GM21447 (cell line): ENCODE measurements at regions not wholly inside any gene's neighbourhood (a gene's known extent, or its start where the extent isn't known, plus 50 kb on each side); places are given as distances from the start of the nearest gene placed in this dataset.
A peak's percentile ranks its signal among the peaks of the same experiment; 100 is the strongest.
"Not testable (repeated sequence)": the region's sequence is repeated elsewhere in the genome, so short reads cannot be mapped to it uniquely, and the experiment has no call there.

Experiments
- ATAC-seq: cut with Tn5 transposase; IDR thresholded peaks from one replicate; pipeline ENCODE4 v1.9.1; 2021; ENCODE audit not compliant: unreplicated experiment

DNA sequence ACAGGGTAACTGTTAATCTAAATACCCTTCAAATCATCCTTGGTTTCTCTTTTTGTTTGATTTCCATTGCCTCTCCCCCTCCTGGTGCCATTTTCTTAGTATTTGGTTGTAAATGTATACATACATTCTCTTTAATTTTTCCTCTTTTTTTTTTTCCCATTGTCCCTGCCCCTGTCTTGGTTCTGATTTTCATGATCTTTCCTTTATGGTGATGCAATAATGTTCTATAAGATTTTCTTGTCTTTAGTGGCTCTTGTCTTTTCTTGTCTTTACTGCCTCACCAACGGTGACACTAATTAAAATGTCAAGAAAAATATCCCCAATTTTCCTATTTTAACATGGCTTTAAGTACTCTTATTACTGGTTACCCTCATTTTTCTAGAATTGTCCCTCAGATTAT is 135.9 kb upstream of the POT1 start:
- no peak for ATAC-seq

DNA sequence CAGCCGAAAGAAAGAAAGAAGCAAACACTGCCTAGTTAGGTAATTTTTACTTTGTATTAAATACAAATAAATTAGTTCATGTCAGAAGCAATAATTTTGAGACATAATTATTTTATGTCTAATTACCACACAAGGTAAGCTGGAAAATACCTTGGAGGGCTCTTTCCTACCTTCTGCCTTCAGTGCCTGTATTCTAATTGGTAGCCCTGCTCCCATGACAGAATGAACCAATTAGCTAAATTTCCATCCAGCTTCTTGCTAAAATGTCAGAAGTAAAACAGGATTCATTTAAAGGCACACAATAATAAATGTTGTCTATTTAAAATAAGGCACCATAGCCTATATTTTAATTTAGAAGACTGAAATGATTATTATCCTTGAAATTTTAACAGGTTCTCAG is 135.4 kb upstream of the POT1 start:
- no peak for ATAC-seq

DNA sequence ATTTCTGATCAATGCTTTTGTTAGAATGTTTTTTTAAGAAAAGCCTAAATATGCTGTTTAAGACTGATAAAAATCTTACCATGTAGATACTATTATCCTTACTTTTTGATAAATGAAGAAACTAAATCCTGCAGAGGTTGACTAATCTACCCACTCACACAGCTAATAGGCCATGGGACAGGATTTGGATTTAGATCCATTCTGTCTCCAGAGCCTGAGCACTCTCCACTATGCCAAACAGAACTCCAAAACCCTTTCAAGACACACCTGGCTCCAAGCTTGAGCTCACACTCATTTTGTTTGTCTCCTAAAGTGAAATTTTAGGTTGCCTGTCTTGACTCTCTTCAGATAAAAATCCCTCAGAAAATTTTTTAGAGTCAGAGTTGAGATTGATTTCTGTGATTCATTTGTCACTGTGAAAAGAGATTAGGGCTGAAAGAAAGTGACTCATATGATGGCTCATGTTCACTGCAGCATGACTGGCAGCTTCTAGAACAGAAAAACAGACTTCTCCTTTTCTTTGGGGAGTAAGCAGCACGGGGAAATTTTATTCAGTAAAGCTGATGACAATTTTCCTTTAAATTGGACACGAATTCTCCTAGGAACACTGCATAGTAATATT is 132.3 kb upstream of the POT1 start:
- ATAC-seq = peak; percentile 81

DNA sequence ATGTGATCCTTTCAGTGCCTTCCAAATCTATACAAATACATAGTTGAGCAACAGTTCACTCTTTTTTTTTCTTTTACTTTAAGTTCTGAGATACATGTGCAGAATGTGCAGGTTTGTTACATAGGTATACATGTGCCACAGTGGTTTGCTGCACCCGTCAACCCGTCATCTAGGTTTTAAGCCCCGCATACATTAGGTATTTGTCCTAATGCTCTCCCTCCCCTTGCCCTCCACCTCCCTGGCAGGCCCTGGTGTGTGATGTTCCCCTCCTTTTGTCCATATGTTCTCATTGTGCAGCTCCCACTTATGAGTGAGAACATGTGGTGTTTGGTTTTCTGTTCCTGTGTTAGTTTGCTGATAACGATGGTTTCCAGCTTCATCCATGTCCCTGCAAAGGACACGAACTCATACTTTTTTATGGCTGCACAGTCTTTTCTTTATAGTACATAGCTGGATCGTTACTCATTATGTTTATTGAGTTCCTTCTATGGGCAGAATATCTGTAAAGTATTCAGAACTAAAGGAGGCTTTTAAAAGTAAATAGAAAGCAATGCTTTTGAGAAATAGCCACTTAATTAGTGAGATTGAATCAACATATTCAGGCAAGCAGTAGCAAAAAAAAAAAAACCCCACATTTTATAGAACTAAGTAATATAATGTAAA is 131.6 kb upstream of the POT1 start:
- not testable (repeated sequence) for ATAC-seq

DNA sequence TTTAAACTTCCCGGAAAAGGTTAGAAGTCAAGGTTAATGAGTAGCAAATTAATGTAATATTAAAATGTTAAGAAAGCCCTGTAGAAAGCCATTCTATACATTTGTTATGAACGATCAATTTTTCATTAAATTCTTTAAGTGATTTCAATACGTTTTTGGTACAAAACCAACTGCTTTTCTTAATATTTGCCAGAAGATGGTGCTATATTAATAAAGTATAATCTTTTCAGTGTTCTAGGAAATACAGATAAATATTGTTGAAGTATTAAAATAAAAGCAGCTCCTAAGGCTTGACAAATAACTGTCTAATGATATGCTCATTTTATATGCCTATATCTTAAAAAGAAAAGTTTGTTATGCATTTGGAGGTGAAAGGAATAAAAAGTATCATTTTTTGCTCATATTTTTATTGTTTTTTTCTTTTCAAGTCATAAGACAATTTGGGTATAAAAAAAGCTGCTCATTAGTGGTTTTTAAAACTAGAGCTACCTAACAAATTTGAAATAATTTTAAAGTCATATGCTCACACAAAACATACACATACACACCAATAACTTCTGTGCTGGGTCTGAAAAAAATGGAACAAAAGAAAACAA is 130.3 kb upstream of the POT1 start:
- ATAC-seq = no peak

DNA sequence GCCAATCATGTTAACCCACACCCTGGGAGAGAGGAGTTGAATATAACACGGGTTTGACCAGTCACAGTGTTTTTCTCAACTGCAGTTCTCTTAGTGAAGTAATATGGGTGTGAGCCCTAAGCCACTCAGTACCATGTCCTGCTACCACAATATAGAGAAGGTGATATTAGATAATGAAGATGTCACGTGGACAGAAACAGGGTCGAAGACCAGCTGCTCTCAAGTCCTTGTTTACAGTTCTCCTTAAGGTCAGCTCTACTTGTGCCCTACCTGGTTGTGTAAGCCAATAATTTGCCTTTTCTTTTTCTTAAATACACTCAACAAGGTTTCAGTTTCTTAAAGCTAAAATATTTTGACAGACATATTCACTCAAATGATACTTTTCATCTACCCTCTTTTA is 128.3 kb upstream of the POT1 start:
- ATAC-seq = no peak

DNA sequence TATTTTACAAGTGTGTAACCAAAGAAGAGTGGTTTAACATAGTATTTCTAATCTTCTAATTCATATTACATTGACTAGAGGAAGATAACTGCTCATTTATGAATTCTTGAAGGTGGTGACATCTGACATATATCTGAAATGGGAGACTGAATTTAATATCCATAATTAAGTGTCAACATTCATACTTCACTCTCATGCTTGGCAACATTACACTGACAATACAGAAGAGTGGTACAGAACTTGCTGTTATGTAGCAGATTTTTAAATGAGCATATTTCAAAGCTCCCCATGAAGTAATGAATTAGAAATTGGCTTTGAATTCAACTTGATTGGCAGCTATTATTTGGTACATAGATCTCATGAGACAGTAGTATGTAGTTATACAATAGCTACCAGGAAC is 125.8 kb upstream of the POT1 start:
- no peak for ATAC-seq

DNA sequence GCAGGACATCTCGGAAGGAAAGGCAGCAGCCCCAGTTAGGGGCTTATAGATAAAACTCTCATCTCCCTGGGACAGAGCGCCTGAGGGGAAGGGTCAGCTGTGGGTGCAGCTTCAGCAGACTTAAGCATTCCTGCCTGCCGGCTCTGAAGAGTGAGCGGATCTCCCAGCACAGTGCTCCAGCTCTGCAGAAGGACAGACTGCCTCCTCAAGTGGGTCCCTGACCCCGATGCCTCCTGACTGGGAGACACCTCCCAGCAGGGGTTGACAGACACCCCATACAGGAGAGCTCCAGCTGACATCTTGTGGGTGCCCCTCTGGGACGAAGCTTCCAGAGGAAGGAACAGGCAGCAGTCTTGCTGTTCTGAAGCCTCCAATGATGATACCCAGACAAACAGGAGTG is 117.1 kb upstream of the POT1 start:
- no peak for ATAC-seq

DNA sequence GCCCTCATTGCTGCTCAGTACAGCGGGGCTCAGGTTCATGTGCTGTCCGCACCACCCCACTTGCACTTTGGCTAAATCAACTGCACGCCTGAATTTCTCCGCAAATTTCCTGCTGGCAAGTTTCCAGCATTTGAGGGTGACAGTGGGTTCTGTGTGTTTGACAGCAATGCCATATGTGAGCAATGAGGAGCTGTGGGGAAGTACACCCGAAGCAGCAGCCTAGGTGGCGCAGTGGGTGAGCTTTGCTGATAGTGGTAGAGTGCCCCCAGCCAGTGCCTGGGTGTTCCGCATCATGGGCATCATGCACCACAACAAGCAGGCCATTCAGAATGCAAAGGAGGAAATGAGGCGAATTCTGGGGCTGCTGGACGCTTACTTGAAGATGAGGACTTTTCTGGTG is 103.9 kb upstream of the POT1 start:
- ATAC-seq = no peak

DNA sequence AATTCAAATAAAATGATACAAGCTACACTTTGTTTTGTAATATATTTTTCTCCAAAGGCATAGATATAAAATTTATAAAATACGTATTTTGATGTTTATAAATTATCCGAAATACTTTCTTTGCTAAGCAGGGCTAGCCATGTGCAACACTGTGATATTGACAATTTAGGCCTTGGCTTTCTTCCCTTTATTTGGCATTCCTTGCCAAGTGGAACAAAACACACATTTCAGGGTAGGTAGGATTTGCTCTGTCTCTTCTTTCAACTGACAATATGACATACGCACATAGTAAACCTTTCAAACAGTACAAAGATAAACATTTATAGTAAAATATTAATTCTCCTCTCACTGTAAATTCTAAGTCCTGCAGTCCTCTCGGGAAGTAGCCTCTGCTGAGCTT is 103.3 kb upstream of the POT1 start:
- no peak for ATAC-seq

DNA sequence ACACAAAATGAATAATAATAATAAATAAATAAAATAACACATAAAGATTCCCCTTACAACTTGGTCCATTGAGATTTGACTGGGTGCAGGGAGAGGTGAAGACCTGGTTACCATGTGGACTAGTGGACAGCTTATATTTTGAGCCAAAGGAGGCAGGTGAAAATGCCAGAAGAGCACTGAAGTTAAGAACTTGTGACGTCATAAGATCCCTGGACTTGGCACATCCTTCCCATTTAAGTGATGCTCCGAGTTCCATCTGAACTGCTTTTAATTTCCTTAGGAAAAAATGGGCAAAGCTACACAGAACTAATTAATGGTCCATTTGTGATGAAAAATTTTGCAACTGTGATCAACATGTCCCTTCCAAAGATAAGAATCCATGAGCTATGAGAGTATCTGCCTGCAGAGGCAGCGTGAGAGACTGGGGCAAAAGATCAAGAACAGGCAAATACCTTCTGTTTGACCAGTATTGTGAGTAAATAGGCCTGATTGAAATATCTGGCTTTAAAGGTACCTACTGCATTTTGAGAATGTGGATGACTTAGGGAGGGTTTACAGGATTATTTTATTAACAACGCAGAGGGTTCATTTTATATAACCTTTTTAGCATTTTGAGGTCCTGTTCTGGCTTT is 101.2 kb upstream of the POT1 start:
- ATAC-seq = no peak

DNA sequence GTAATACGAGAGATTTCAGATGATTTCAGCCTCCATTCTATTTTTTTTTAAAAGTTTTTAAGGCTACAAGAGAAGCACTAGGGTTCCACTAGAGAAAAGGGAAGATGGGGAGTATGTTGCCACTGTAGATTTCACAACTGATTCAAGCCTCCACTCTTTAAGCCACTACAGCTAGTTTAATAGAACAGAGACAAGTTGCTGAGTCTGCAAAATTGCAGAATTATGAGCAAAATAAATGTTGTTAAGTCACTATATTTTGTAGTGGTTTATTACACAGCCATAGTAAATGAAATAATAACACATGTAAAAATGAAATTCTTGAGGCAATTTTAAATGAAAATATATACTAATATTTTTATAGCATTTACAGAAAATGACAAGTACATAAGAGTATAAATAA is 96.0 kb upstream of the POT1 start:
- ATAC-seq = no peak

DNA sequence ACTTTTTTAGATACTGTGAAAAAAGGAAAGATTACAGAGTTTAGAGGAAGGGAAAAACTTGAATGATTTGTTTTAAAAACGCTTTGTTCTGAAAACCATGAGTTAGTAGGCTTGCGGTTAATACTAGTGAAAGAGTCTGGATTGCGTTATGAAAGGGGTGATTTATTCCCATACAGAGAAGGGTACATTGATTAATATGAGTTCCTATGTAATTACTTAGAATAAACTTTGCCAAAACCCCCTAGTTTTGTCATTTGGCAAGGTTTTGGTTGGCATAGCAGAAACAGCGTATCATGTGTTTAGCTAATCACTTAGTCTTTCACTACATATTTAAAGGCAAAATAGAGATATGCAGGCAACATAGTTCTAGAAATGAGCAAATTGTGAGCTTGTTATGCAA is 91.2 kb upstream of the POT1 start:
- no peak for ATAC-seq

DNA sequence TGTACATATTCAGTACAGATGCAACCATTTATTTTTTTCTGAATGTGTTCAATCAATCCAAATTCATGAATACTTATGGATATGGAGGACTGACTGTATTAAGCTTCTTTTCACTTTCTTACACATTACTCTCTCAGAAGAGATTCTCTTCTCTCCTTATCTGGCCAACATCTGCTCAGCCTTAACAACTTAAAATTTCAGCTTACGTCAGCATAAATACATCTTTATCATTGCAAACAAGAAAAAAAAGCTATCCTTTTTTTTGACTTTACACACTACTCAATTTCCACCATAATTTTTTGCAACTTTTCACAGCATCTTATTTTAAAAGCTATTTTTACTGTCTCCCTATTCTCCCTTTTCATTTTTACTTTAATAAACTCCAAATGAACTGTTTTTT is 80.9 kb upstream of the POT1 start:
- no peak for ATAC-seq

DNA sequence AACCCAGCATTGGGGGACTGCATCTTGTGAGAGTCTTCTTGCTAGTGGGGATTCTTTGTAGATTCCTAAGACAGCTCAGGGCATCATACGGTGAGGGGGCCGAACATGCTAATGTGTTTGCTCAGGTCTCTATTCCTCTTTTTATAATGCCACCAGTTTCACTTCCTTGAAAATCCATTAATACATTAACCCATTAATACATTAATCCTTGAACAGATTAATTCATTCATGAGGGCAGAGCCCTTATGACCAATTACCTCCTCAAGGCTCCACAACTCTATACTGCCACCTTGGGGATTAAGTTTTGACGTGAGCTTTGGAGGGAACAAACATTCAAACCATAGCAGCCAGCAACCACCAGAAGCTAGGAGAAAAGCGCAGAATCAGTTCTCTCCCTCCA is 67.2 kb upstream of the POT1 start:
- peak; percentile 88 for ATAC-seq

DNA sequence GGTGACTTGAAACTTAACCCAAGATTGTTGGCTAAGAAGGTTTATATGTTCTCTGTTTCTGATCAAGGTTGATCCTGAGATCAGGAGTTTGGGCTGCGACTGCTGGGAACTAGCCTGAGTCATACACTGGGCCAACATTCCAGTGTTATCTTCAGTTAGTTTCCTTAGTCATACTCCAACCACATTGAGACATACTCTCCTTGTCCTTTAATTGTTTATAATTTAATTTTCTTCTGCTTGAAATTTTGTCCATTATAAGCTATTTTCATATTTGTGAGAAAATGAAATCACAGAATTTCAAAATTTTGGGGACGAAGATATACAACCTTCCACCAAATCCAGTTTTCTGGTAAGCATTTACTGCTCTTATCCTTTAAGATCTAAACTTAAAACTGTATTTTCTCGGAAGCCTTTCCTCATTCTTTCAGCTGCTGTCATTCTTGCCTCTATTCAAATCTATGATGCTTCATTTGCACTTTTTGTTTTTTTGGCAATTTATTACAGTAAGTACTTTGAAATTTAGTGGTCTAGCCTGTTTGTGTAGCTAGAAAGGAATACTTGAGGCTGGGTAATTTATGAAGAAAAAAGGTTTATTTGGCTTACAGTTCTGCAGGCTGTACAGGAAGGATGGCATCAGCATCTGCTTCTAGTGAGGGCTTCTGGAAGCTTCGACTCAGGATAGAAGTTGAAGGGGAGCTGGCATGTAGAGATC is 63.4 kb upstream of the POT1 start:
- no peak for ATAC-seq

DNA sequence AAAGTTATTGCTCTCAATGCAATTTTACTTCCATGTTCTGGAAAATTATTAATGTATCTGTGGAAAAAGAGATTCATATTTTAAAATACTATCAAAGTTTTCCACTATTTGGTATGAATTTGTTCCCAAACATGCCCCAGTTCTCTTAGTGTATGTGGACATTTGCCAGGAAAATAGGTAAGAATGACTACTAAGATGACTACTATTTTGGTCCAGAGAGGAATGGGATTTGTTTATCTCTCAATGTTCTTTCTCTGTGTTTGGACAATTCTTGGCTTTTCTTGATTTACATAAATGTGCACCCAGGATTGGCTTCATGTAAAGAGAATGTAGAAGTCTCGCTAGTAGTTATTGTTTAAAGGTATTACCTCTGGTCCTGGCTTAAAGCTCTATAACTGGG is 60.3 kb upstream of the POT1 start:
- ATAC-seq = no peak
